Gastrocnemius medialis (tissue), 4 donors: ENCODE measurements at regions not wholly inside any gene's neighbourhood (a gene's known extent, or its start where the extent isn't known, plus 50 kb on each side); places are given as distances from the start of the nearest gene placed in this dataset.

Experiments used
- POLR2A ChIP-seq, 2 donors: fragments of 450-650 bp; IDR thresholded peaks; one replicate each; pipeline ENCODE4 v1.6.1; 2017; ENCODE audit warnings: antibody characterized with exemption in 2 of 2, mild to moderate bottlenecking in 2 of 2, moderate library complexity in 2 of 2
- TF ChIP-seq, protein P1 (sequence below), 5 experiments: fragments of 450-650 bp in 3 of 5; fragments of 200-600 bp in 2 of 5; sonication (generic) in 2 of 5; IDR thresholded peaks in 4 of 5; conservative IDR thresholded peaks in 1 of 5; 1 replicate in 4 of 5; 2 replicates in 1 of 5; pipeline ENCODE4 v1.5.1; 2016 to 2019; ENCODE audit warnings: antibody characterized with exemption in 5 of 5, mild to moderate bottlenecking in 3 of 5, moderate library complexity in 3 of 5

DNA sequence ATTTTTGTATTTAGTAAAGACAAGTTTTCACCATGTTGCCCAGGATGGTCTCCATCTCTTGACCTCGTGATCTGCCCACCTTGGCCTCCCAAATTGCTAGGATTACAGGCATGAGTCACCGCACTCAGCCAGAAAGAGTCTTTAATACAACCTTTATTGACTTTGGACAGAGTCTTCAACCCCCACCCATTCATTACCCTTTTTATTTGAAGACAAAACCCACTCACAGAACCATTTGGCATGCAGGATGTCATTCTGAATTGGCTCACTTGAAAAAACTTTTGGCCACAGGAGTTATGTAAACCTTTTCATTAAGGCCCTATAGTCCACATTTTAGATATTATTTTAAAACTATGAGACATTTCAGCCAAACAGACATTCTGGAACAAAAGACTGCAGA lies 217.9 kb upstream of the RND3 start:
- TF ChIP-seq, protein P1, sequence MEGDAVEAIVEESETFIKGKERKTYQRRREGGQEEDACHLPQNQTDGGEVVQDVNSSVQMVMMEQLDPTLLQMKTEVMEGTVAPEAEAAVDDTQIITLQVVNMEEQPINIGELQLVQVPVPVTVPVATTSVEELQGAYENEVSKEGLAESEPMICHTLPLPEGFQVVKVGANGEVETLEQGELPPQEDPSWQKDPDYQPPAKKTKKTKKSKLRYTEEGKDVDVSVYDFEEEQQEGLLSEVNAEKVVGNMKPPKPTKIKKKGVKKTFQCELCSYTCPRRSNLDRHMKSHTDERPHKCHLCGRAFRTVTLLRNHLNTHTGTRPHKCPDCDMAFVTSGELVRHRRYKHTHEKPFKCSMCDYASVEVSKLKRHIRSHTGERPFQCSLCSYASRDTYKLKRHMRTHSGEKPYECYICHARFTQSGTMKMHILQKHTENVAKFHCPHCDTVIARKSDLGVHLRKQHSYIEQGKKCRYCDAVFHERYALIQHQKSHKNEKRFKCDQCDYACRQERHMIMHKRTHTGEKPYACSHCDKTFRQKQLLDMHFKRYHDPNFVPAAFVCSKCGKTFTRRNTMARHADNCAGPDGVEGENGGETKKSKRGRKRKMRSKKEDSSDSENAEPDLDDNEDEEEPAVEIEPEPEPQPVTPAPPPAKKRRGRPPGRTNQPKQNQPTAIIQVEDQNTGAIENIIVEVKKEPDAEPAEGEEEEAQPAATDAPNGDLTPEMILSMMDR (IDR thresholded peaks at IDR 0.05 in 4 of 5, conservative IDR thresholded peaks at IDR 0.05 in 1 of 5): no peak
- no peak for TF ChIP-seq POLR2A (IDR thresholded peaks at IDR 0.05)
